HG03354 (cell line): ENCODE measurements at regions not wholly inside any gene's neighbourhood (a gene's known extent, or its start where the extent isn't known, plus 50 kb on each side); places are given as distances from the start of the nearest gene placed in this dataset.
"Not testable (repeated sequence)": the region's sequence is repeated elsewhere in the genome, so short reads cannot be mapped to it uniquely, and the experiment has no call there.

ENCODE experiments used
- ATAC-seq: cut with Tn5 transposase; IDR thresholded peaks from one replicate; pipeline ENCODE4 v1.9.1; 2021; ENCODE audit warnings: mild to moderate bottlenecking; ENCODE audit not compliant: unreplicated experiment, poor library complexity, severe bottlenecking

- no peak for ATAC-seq
Measured at GRCh38 chr3:181966393-181966792, 254.7 kb downstream of the SOX2 start.

- no peak for ATAC-seq
Measured at GRCh38 chr3:181969925-181970324, 258.2 kb downstream of the SOX2 start.

GRCh38 chr3:181971424-181971823 lies 259.7 kb downstream of the SOX2 start:
- no peak for ATAC-seq

- no peak for ATAC-seq
Measured at GRCh38 chr3:181974198-181974597, 262.5 kb downstream of the SOX2 start.

- ATAC-seq = no peak
Measured at GRCh38 chr3:181976526-181976925, 264.8 kb downstream of the SOX2 start.

- no peak for ATAC-seq
Measured at GRCh38 chr3:181985386-181985785, 273.7 kb downstream of the SOX2 start.

- no peak for ATAC-seq
Measured at GRCh38 chr3:181987736-181988135, 276.0 kb downstream of the SOX2 start.

GRCh38 chr3:181998828-181999227 lies 287.1 kb downstream of the SOX2 start:
- peak; percentile 16 for ATAC-seq

GRCh38 chr3:181999314-181999713 lies 287.6 kb downstream of the SOX2 start:
- ATAC-seq = peak; percentile 91

GRCh38 chr3:182000447-182000846 lies 288.7 kb downstream of the SOX2 start:
- ATAC-seq = no peak

GRCh38 chr3:182005219-182005618 lies 293.5 kb downstream of the SOX2 start:
- ATAC-seq = no peak

GRCh38 chr3:182005701-182006100 lies 294.0 kb downstream of the SOX2 start:
- ATAC-seq = no peak

- ATAC-seq = no peak
Measured at GRCh38 chr3:182006431-182006830, 294.7 kb downstream of the SOX2 start.

- ATAC-seq = no peak
Measured at GRCh38 chr3:182007441-182007840, 295.7 kb downstream of the SOX2 start.

- no peak for ATAC-seq
Measured at GRCh38 chr3:182018361-182018760, 306.6 kb downstream of the SOX2 start.

- no peak for ATAC-seq
Measured at GRCh38 chr3:182019926-182020325, 308.2 kb downstream of the SOX2 start.

GRCh38 chr3:182023843-182024242 lies 312.1 kb downstream of the SOX2 start:
- ATAC-seq = no peak

- ATAC-seq = no peak
Measured at GRCh38 chr3:182027366-182027765, 315.6 kb downstream of the SOX2 start.

- no peak for ATAC-seq
Measured at GRCh38 chr3:182028081-182028480, 316.4 kb downstream of the SOX2 start.

- ATAC-seq = not testable (repeated sequence)
Measured at GRCh38 chr3:182034231-182034630, 322.5 kb downstream of the SOX2 start.

GRCh38 chr3:182035324-182035723 lies 323.6 kb downstream of the SOX2 start:
- no peak for ATAC-seq

GRCh38 chr3:182036382-182036781 lies 324.7 kb downstream of the SOX2 start:
- ATAC-seq = no peak
